ENCODE measurements at regions not wholly inside any gene's neighbourhood (a gene's known extent, or its start where the extent isn't known, plus 50 kb on each side); places are given as distances from the start of the nearest gene placed in this dataset.

- no peak for DNase-seq
Observed at GRCh38 chr2:104562537-104562936, 291.4 kb upstream of the POU3F3 start.

GRCh38 chr2:104563398-104563996 lies 290.4 kb upstream of the POU3F3 start:
- DNase-seq, result no peak

- no peak for DNase-seq
Observed at GRCh38 chr2:104568247-104568646, 285.7 kb upstream of the POU3F3 start.

- no peak for DNase-seq
Observed at GRCh38 chr2:104570259-104570658, 283.7 kb upstream of the POU3F3 start.

GRCh38 chr2:104572834-104573233 lies 281.1 kb upstream of the POU3F3 start:
- DNase-seq, result no peak

GRCh38 chr2:104574367-104574766 lies 279.5 kb upstream of the POU3F3 start:
- no peak for DNase-seq

GRCh38 chr2:104577143-104577542 lies 276.8 kb upstream of the POU3F3 start:
- no peak for DNase-seq

GRCh38 chr2:104582471-104582870 lies 271.4 kb upstream of the POU3F3 start:
- DNase-seq, result no peak

- no peak for DNase-seq
Observed at GRCh38 chr2:104583811-104584210, 270.1 kb upstream of the POU3F3 start.

- DNase-seq, result no peak
Observed at GRCh38 chr2:104584393-104584792, 269.5 kb upstream of the POU3F3 start.

GRCh38 chr2:104595576-104595975 lies 258.3 kb upstream of the POU3F3 start:
- no peak for DNase-seq

GRCh38 chr2:104597942-104598341 lies 256.0 kb upstream of the POU3F3 start:
- DNase-seq, result no peak

GRCh38 chr2:104598636-104599035 lies 255.3 kb upstream of the POU3F3 start:
- DNase-seq, result no peak

- no peak for DNase-seq
Observed at GRCh38 chr2:104599787-104600510, 254.0 kb upstream of the POU3F3 start.

GRCh38 chr2:104606056-104606455 lies 247.9 kb upstream of the POU3F3 start:
- no peak for DNase-seq

- no peak for DNase-seq
Observed at GRCh38 chr2:104616856-104617255, 237.1 kb upstream of the POU3F3 start.

GRCh38 chr2:104620801-104621200 lies 233.1 kb upstream of the POU3F3 start:
- no peak for DNase-seq

GRCh38 chr2:104635608-104636007 lies 218.3 kb upstream of the POU3F3 start:
- DNase-seq, result no peak

- no peak for DNase-seq
Observed at GRCh38 chr2:104638190-104638858, 215.6 kb upstream of the POU3F3 start.

GRCh38 chr2:104638859-104639202 lies 215.1 kb upstream of the POU3F3 start:
- DNase-seq, result no peak

- no peak for DNase-seq
Observed at GRCh38 chr2:104641786-104642185, 212.1 kb upstream of the POU3F3 start.

- DNase-seq, result no peak
Observed at GRCh38 chr2:104648376-104648775, 205.5 kb upstream of the POU3F3 start.

GRCh38 chr2:104649866-104650265 lies 204.0 kb upstream of the POU3F3 start:
- DNase-seq, result no peak

GRCh38 chr2:104650405-104650996 lies 203.4 kb upstream of the POU3F3 start:
- no peak for DNase-seq
